IPS-20b (cell line): ENCODE measurements at regions not wholly inside any gene's neighbourhood (a gene's known extent, or its start where the extent isn't known, plus 50 kb on each side); places are given as distances from the start of the nearest gene placed in this dataset.

ENCODE experiments used
- H3K27ac ChIP-seq: one replicate; pipeline ENCODE4 v1.5.1; 2013; ENCODE audit warnings: low read length
- H3K27me3 ChIP-seq: 2 replicates; pipeline ENCODE4 v1.6.1; 2013; ENCODE audit warnings: mild to moderate bottlenecking, low read length, inconsistent platforms; ENCODE audit not compliant: insufficient read depth
- H3K36me3 ChIP-seq: 2 replicates; pipeline ENCODE4 v1.6.1; 2013; ENCODE audit warnings: low read depth, mild to moderate bottlenecking, inconsistent platforms, low read length, moderate library complexity; ENCODE audit not compliant: insufficient read depth
- H3K4me1 ChIP-seq: 2 replicates; pipeline ENCODE4 v1.6.1; 2013; ENCODE audit warnings: mild to moderate bottlenecking, control low read depth, inconsistent platforms, low read length, moderate library complexity; ENCODE audit not compliant: insufficient read depth
- H3K4me3 ChIP-seq: 2 replicates; pipeline ENCODE4 v1.5.1; 2013; ENCODE audit warnings: mild to moderate bottlenecking, low read length, inconsistent platforms
- H3K9ac ChIP-seq: 2 replicates; pipeline ENCODE4 v1.6.1; 2013; ENCODE audit warnings: low read depth, mild to moderate bottlenecking, inconsistent platforms, low read length, moderate library complexity
- H3K9me3 ChIP-seq: 2 replicates; pipeline ENCODE4 v1.6.1; 2013; ENCODE audit warnings: mild to moderate bottlenecking, low read depth, low read length, inconsistent platforms; ENCODE audit not compliant: insufficient read depth

GRCh38 chr1:38208716-38209632 is 162.4 kb upstream of the POU3F1 start:
- Histone ChIP-seq H3K36me3 (no peaks in the 10 kb centered on the region), H3K4me1 (no peaks in the 10 kb centered on the region)

GRCh38 chr1:38207906-38208305 is 161.3 kb upstream of the POU3F1 start:
- Histone ChIP-seq H3K27me3 (no peaks in the 10 kb centered on the region), H3K9ac (no peak overlapping the region), H3K4me1 (no peaks in the 10 kb centered on the region), H3K36me3 (no peaks in the 10 kb centered on the region), H3K4me3 (no peak overlapping the region), H3K27ac (no peak overlapping the region), H3K9me3 (no peaks in the 10 kb centered on the region)

More at GRCh38 chr1:38208716-38209632, 162.4 kb upstream of the POU3F1 start:
- no peaks in the 10 kb centered on the region for H3K9me3 ChIP-seq
- no peak overlapping the region for H3K4me3 ChIP-seq
- H3K27ac ChIP-seq = no peak overlapping the region
- no peaks in the 10 kb centered on the region for H3K27me3 ChIP-seq
- no peak overlapping the region for H3K9ac ChIP-seq

DNA sequence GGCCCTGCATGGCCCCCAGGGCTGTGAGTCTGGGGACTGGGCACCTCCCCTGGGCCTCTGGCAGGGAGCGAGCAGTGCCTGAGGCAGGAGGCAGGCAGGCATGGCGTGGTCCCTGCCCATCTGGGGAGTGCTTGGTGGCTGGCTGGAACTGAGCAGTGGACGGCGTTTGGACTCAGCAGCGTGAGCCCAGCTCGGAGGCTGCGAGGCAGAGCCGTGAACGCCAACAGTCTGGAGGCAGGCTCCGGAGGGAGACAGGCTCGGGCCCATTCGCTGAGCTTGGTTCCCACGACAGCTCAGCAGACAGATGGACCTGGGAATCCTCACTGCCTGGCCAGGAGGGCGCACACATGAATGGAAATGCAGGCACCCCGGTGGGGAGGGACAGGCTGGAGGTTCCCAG is 160.7 kb upstream of the POU3F1 start:
- no peaks in the 10 kb centered on the region for H3K27me3 ChIP-seq
- H3K36me3 ChIP-seq = no peaks in the 10 kb centered on the region
- H3K9me3 ChIP-seq = no peaks in the 10 kb centered on the region
- H3K9ac ChIP-seq = no peak overlapping the region
- H3K4me1 ChIP-seq = no peaks in the 10 kb centered on the region
- H3K27ac ChIP-seq = no peak overlapping the region
- no peak overlapping the region for H3K4me3 ChIP-seq

DNA sequence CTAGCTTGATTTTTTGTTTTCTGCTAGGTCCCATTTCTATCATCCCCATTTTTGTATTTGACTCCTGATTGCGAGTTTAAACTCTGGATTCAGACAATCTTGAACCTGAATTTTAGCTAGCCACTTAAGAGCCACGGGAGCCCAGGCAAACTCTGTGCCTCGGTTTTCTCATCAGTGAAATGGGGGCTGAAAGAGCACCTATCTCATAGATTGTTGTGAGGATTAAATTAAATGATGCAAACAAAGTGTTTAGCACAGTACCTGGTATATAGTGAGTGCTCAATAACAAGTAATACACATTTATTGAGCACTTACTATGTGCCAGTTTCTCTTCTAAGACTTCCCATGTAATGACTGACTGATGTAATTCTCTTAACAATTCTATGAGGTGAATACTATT is 158.1 kb upstream of the POU3F1 start:
- no peak overlapping the region for H3K4me3 ChIP-seq
- H3K9ac ChIP-seq = no peak overlapping the region
- H3K27me3 ChIP-seq = no peaks in the 10 kb centered on the region
- peaks cover 5% of the 10 kb centered on the region for H3K9me3 ChIP-seq
- H3K36me3 ChIP-seq = no peaks in the 10 kb centered on the region
- no peak overlapping the region for H3K27ac ChIP-seq
- no peaks in the 10 kb centered on the region for H3K4me1 ChIP-seq

DNA sequence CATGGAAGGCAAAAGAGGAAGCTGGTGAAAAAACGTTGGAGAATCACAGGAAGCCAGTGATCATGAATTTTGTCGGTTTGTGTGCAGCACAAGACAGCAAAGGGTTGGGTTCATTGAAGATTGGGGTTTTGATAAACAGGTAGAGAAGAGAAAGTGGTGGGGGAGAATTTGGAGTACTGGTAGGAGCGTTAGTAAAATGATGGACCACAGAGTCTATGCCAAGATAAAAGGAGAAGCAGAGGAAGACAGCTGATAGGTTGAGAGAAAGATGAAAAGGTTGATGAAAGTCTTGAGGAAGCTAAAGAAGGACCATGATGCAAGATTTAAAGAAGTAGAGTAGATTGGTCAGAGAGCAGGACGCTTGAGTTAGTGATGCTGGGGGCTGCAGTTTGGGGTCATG is 156.8 kb upstream of the POU3F1 start:
- H3K27me3 ChIP-seq = no peaks in the 10 kb centered on the region
- no peaks in the 10 kb centered on the region for H3K36me3 ChIP-seq
- no peak overlapping the region for H3K27ac ChIP-seq
- no peaks in the 10 kb centered on the region for H3K4me1 ChIP-seq
- no peak overlapping the region for H3K4me3 ChIP-seq
- H3K9ac ChIP-seq = no peak overlapping the region
- H3K9me3 ChIP-seq = peaks cover 5% of the 10 kb centered on the region

DNA sequence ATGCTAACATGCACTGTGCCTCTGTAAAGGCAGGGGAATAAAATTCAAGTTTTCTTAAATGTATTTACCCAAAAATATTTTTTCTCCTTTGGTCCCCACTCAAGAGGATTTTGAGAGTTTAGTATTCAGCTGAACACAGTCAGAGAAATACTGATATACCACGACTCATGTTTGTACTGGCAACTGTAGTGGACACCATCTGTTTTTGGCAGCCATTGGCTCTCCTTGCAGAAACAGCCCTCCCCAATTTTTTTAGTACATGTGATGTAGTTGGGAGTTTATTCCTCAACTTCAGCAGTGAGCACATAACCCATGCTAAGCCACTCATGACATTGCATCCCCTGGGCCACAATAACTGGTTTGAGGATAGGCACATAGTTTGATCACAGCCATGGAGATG is 154.8 kb upstream of the POU3F1 start:
- Histone ChIP-seq H3K9me3 (peaks cover 5% of the 10 kb centered on the region), H3K36me3 (no peaks in the 10 kb centered on the region), H3K4me1 (no peaks in the 10 kb centered on the region), H3K9ac (no peak overlapping the region), H3K27ac (no peak overlapping the region), H3K4me3 (no peak overlapping the region), H3K27me3 (no peaks in the 10 kb centered on the region)

DNA sequence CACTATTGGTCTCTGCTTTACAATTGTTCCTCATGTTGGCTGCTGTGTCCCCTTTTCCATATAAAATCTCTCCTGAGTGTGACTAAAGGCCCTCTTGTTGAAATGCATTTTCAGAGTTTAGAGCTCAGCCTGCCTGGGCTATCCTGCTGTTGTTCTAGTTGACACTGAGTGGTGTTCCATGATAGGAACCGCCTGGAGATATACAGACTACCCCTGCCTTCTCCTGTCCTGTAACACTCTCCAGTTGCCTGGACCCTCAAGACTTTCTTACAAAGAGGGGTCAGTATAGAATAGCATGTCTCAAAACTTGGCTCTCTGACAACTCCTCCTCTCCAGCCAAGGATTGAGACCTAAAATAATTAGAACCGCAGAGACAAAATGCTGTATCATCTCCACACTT is 152.0 kb upstream of the POU3F1 start:
- H3K27ac ChIP-seq = no peak overlapping the region
- H3K9ac ChIP-seq = no peak overlapping the region
- no peaks in the 10 kb centered on the region for H3K4me1 ChIP-seq
- peaks cover 5% of the 10 kb centered on the region for H3K9me3 ChIP-seq
- H3K4me3 ChIP-seq = no peak overlapping the region
- H3K27me3 ChIP-seq = no peaks in the 10 kb centered on the region; the same call in 1 of the 2 replicates
- H3K36me3 ChIP-seq = no peaks in the 10 kb centered on the region

GRCh38 chr1:38198099-38198498 is 151.5 kb upstream of the POU3F1 start:
- Histone ChIP-seq H3K4me3 (no peak overlapping the region), H3K27me3 (no peaks in the 10 kb centered on the region; the same call in 1 of the 2 replicates), H3K27ac (no peak overlapping the region), H3K9me3 (peaks cover 5% of the 10 kb centered on the region), H3K4me1 (no peaks in the 10 kb centered on the region), H3K36me3 (no peaks in the 10 kb centered on the region), H3K9ac (no peak overlapping the region)

GRCh38 chr1:38197312-38198061 is 150.9 kb upstream of the POU3F1 start:
- H3K9me3 ChIP-seq = peaks cover 5% of the 10 kb centered on the region
- no peaks in the 10 kb centered on the region; the same call in 1 of the 2 replicates for H3K27me3 ChIP-seq
- no peak overlapping the region for H3K27ac ChIP-seq
- H3K4me1 ChIP-seq = no peaks in the 10 kb centered on the region
- H3K4me3 ChIP-seq = no peak overlapping the region
- H3K9ac ChIP-seq = no peak overlapping the region
- H3K36me3 ChIP-seq = no peaks in the 10 kb centered on the region

GRCh38 chr1:38194472-38194871 is 147.9 kb upstream of the POU3F1 start:
- Histone ChIP-seq H3K4me1 (no peaks in the 10 kb centered on the region), H3K36me3 (no peaks in the 10 kb centered on the region), H3K4me3 (no peak overlapping the region), H3K27me3 (no peaks in the 10 kb centered on the region; the same call in 1 of the 2 replicates), H3K9me3 (no peaks in the 10 kb centered on the region), H3K27ac (no peak overlapping the region), H3K9ac (no peak overlapping the region)

DNA sequence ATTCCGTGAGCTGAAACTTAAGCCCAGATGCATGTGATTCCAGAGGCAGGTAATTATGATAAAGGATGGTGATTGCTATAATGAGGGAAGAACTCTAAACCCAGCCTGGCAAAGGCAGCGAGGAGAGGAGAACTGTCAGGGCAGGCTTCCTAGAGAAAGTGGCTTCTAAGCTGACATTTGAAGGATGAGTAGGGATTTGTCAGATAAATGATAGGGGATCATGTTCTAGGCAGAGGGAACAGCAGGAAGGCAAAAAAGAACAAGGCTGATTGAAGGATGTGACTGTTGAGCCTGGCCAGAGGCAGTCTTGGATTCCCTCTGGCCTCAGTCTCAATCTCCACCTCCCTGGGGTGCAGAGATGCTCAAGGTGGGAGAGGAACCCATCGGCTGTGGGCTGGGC is 146.4 kb upstream of the POU3F1 start:
- Histone ChIP-seq H3K27me3 (no peaks in the 10 kb centered on the region; the same call in 1 of the 2 replicates), H3K4me1 (no peaks in the 10 kb centered on the region), H3K27ac (no peak overlapping the region), H3K9me3 (peaks cover 4% of the 10 kb centered on the region; the same call in 1 of the 2 replicates), H3K4me3 (no peak overlapping the region), H3K36me3 (no peaks in the 10 kb centered on the region), H3K9ac (no peak overlapping the region)
